CD4-positive, CD25-positive, alpha-beta regulatory T cell (primary cell): ENCODE measurements at regions not wholly inside any gene's neighbourhood (a gene's known extent, or its start where the extent isn't known, plus 50 kb on each side); places are given as distances from the start of the nearest gene placed in this dataset.

Source experiments
- ATAC-seq, 2 donors: fragments of 150-1000 bp; cut with Tn5 transposase; one replicate each; pipeline ENCODE4 v1.10.0; 2021; ENCODE audit warnings: low read depth in 2 of 2, moderate number of reproducible peaks in 2 of 2, moderate library complexity in 1 of 2
- DNase-seq, 3 donors: peaks; one replicate each; pipeline versions ENCODE4 v3.0.0 to v3.0.0-alpha.2; 2012 to 2022; ENCODE audit warnings: mixed read lengths in 1 of 3
- H3K27ac ChIP-seq: one replicate; pipeline ENCODE4 v1.7.0; 2013; ENCODE audit warnings: mild to moderate bottlenecking, low read length; ENCODE audit not compliant: insufficient read depth, poor library complexity, severe bottlenecking
- H3K27me3 ChIP-seq: one replicate; pipeline ENCODE4 v1.7.0; 2013; ENCODE audit warnings: low read length; ENCODE audit not compliant: control insufficient read depth, insufficient read depth
- H3K36me3 ChIP-seq: one replicate; pipeline ENCODE4 v1.7.0; 2013; ENCODE audit warnings: mild to moderate bottlenecking, low read length, moderate library complexity; ENCODE audit not compliant: control insufficient read depth, insufficient read depth
- H3K4me1 ChIP-seq: 2 replicates; pipeline ENCODE4 v1.7.0; 2013; ENCODE audit warnings: mild to moderate bottlenecking, low read length; ENCODE audit not compliant: insufficient read depth, control insufficient read depth, poor library complexity, severe bottlenecking
- H3K4me3 ChIP-seq: one replicate; pipeline ENCODE4 v1.7.0; 2013; ENCODE audit warnings: low read depth, mild to moderate bottlenecking, low read length, moderate library complexity
- H3K9me3 ChIP-seq, 2 experiments: 1 replicate in 1 of 2; 2 replicates in 1 of 2; pipeline ENCODE4 v1.7.0; 2013; ENCODE audit warnings: low read length in 2 of 2, mild to moderate bottlenecking in 1 of 2, moderate library complexity in 1 of 2; ENCODE audit not compliant: control insufficient read depth in 2 of 2
- H3K27ac Mint-ChIP-seq, 3 donors: one replicate each; pipeline ENCODE4 v1.8.0; 2020 to 2022; ENCODE audit warnings: mild to moderate bottlenecking in 3 of 3, mixed read lengths in 3 of 3, moderate library complexity in 2 of 3
- H3K27me3 Mint-ChIP-seq: one replicate; pipeline ENCODE4 v1.8.0; 2022; ENCODE audit warnings: mild to moderate bottlenecking, mixed read lengths
- H3K36me3 Mint-ChIP-seq: one replicate; pipeline ENCODE4 v1.8.0; 2020; ENCODE audit warnings: mixed read lengths
- H3K4me1 Mint-ChIP-seq, 4 donors: one replicate each; pipeline ENCODE4 v1.8.0; 2020 to 2022; ENCODE audit warnings: mixed read lengths in 4 of 4, mild to moderate bottlenecking in 1 of 4
- H3K4me3 Mint-ChIP-seq, 4 donors: one replicate each; pipeline ENCODE4 v1.8.0; 2020 to 2022; ENCODE audit warnings: mild to moderate bottlenecking in 4 of 4, mixed read lengths in 4 of 4, moderate library complexity in 3 of 4
- H3K9me3 Mint-ChIP-seq, 7 donors: one replicate each; pipeline ENCODE4 v1.8.0; 2020 to 2022; ENCODE audit warnings: mixed read lengths in 7 of 7, mild to moderate bottlenecking in 3 of 7, moderate library complexity in 2 of 7

- Histone ChIP-seq H3K9me3 (no peaks in the 10 kb centered on the region), H3K36me3 (no peaks in the 10 kb centered on the region), H3K4me3 (no peak overlapping the region), H3K27ac (no peak overlapping the region), H3K27me3 (no peaks in the 10 kb centered on the region), H3K4me1 (no peaks in the 10 kb centered on the region)
- ATAC-seq, result no peak
- H3K27ac Mint-ChIP-seq, result no peak overlapping the region
- no peaks in the 10 kb centered on the region for H3K36me3 Mint-ChIP-seq
- DNase-seq, result no peak
- no peak overlapping the region for H3K4me3 Mint-ChIP-seq
- no peaks in the 10 kb centered on the region for H3K27me3 Mint-ChIP-seq
- H3K9me3 Mint-ChIP-seq, result peaks cover 0 to 8% (median 0%) of the 10 kb centered on the region in 7 donors
- no peaks in the 10 kb centered on the region for H3K4me1 Mint-ChIP-seq
Observed at GRCh38 chrX:95585321-95585720, 1099.3 kb upstream of the DIAPH2 start.

- no peaks in the 10 kb centered on the region for H3K36me3 ChIP-seq
- Mint-ChIP-seq H3K27me3 (no peaks in the 10 kb centered on the region), H3K27ac (no peak overlapping the region), H3K36me3 (no peaks in the 10 kb centered on the region), H3K4me3 (no peak overlapping the region), H3K4me1 (no peaks in the 10 kb centered on the region), H3K9me3 (peaks cover 0 to 6% (median 3%) of the 10 kb centered on the region in 7 donors)
- no peak overlapping the region for H3K4me3 ChIP-seq
- H3K4me1 ChIP-seq, result no peaks in the 10 kb centered on the region
- no peak overlapping the region for H3K27ac ChIP-seq
- H3K27me3 ChIP-seq, result no peaks in the 10 kb centered on the region
- DNase-seq, result no peak
- no peak for ATAC-seq
- no peaks in the 10 kb centered on the region for H3K9me3 ChIP-seq
Observed at GRCh38 chrX:95612350-95612749, 1072.3 kb upstream of the DIAPH2 start.

DNA sequence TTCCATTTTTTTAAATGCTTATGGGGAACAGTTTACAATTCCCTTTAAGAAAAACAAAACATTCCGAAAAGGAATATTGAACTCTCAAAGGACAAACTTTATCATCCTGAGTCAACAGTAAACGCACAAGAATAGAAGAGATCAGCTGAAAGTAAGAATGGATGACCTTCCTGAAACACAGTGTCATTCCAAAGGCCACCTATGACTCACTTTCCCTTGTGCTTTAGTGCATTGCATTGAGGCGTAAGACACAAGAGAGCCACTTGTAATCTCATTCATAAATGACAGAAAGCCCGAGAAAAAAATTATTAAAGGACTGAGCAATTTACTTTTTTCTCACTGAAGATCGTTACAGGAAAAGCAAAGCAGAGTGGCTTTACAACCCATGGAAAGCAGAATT lies 1062.4 kb upstream of the DIAPH2 start:
- ATAC-seq (no peak), DNase-seq (no peak)
- H3K36me3 Mint-ChIP-seq, result no peaks in the 10 kb centered on the region
- H3K4me1 Mint-ChIP-seq, result no peaks in the 10 kb centered on the region
- H3K27me3 Mint-ChIP-seq, result no peaks in the 10 kb centered on the region
- H3K4me1 ChIP-seq, result no peaks in the 10 kb centered on the region
- H3K9me3 ChIP-seq, result peaks cover 0 to 2% of the 10 kb centered on the region in 2 experiments
- H3K27ac Mint-ChIP-seq, result no peak overlapping the region
- no peaks in the 10 kb centered on the region for H3K27me3 ChIP-seq
- no peak overlapping the region for H3K4me3 ChIP-seq
- H3K36me3 ChIP-seq, result no peaks in the 10 kb centered on the region
- H3K9me3 Mint-ChIP-seq, result peaks cover 0 to 6% (median 2%) of the 10 kb centered on the region in 7 donors
- H3K27ac ChIP-seq, result no peak overlapping the region
- H3K4me3 Mint-ChIP-seq, result no peak overlapping the region

GRCh38 chrX:95626748-95627147 lies 1057.9 kb upstream of the DIAPH2 start:
- Mint-ChIP-seq H3K4me1 (no peaks in the 10 kb centered on the region), H3K27me3 (no peaks in the 10 kb centered on the region), H3K9me3 (peaks cover 0 to 7% (median 0%) of the 10 kb centered on the region in 7 donors), H3K27ac (no peak overlapping the region), H3K36me3 (no peaks in the 10 kb centered on the region), H3K4me3 (no peak overlapping the region)
- Histone ChIP-seq H3K27me3 (no peaks in the 10 kb centered on the region), H3K4me1 (no peaks in the 10 kb centered on the region), H3K4me3 (no peak overlapping the region), H3K9me3 (peaks cover 0 to 3% of the 10 kb centered on the region in 2 experiments), H3K27ac (no peak overlapping the region), H3K36me3 (no peaks in the 10 kb centered on the region)
- ATAC-seq, result no peak
- DNase-seq, result no peak

- peaks cover 0 to 3% of the 10 kb centered on the region in 2 experiments for H3K9me3 ChIP-seq
- Mint-ChIP-seq H3K27ac (no peak overlapping the region), H3K27me3 (no peaks in the 10 kb centered on the region), H3K4me3 (no peak overlapping the region), H3K4me1 (no peaks in the 10 kb centered on the region), H3K36me3 (no peaks in the 10 kb centered on the region), H3K9me3 (peaks cover 0 to 5% (median under 1%) of the 10 kb centered on the region in 7 donors)
- H3K27ac ChIP-seq, result no peak overlapping the region
- no peaks in the 10 kb centered on the region for H3K27me3 ChIP-seq
- H3K4me1 ChIP-seq, result no peaks in the 10 kb centered on the region
- no peak for ATAC-seq
- no peak for DNase-seq
- no peak overlapping the region for H3K4me3 ChIP-seq
- no peaks in the 10 kb centered on the region for H3K36me3 ChIP-seq
Observed at GRCh38 chrX:95628796-95629195, 1055.8 kb upstream of the DIAPH2 start.

GRCh38 chrX:95629737-95630136 lies 1054.9 kb upstream of the DIAPH2 start:
- peaks cover 0 to 3% of the 10 kb centered on the region in 2 experiments for H3K9me3 ChIP-seq

DNA sequence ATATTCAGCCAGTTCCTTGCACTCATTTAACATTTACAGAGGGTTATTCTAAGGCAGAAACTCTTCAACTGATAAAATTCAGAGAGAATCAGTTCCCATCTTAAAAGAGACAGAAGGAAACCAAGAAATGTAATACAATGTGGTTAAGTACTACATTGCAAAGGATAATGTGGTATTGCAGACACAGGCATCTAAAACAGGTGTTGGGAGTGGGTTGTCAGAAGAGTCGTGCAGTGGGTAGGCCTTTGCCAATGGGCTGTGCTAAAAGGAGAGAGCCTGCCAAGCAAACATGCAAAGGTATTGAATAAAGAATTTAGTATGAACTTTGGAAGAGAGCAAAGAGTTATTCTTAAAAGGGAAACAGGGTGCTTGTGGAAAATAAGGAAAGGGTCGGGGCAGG lies 1044.4 kb upstream of the DIAPH2 start:
- DNase-seq (no peak), ATAC-seq (no peak)
- Mint-ChIP-seq H3K9me3 (peaks cover 0 to 7% (median 3%) of the 10 kb centered on the region in 7 donors), H3K27me3 (no peaks in the 10 kb centered on the region), H3K4me3 (no peak overlapping the region), H3K27ac (no peak overlapping the region), H3K4me1 (no peaks in the 10 kb centered on the region), H3K36me3 (no peaks in the 10 kb centered on the region)
- no peak overlapping the region for H3K27ac ChIP-seq
- H3K9me3 ChIP-seq, result no peaks in the 10 kb centered on the region
- H3K4me1 ChIP-seq, result no peaks in the 10 kb centered on the region
- H3K36me3 ChIP-seq, result no peaks in the 10 kb centered on the region
- H3K4me3 ChIP-seq, result no peak overlapping the region
- no peaks in the 10 kb centered on the region for H3K27me3 ChIP-seq

More at GRCh38 chrX:95629737-95630136, 1054.9 kb upstream of the DIAPH2 start:
- Histone ChIP-seq H3K4me1 (no peaks in the 10 kb centered on the region), H3K4me3 (no peak overlapping the region), H3K27ac (no peak overlapping the region), H3K36me3 (no peaks in the 10 kb centered on the region), H3K27me3 (no peaks in the 10 kb centered on the region)
- Mint-ChIP-seq H3K27ac (no peak overlapping the region), H3K4me3 (no peak overlapping the region), H3K9me3 (peaks cover 0 to 3% (median 0%) of the 10 kb centered on the region in 7 donors), H3K4me1 (no peaks in the 10 kb centered on the region), H3K27me3 (no peaks in the 10 kb centered on the region), H3K36me3 (no peaks in the 10 kb centered on the region)
- ATAC-seq (no peak), DNase-seq (no peak)

DNA sequence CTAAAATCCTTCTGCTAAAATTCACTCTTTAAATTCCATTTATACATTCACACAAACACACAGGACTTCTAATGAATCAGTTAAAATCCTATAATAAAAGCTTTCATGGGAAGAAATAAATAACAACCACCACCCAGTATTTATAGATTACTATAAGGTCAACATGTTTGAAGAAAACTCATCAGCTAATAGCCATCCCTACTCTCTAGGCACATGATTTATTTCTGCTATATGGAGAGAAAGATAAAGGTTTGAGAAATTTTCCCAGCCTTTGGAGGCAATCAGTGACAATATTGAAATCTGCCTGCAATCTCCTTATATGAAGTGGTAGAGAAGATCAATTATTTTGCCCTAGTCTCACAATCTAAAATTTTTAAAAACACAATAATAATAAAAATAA lies 1038.9 kb upstream of the DIAPH2 start:
- ATAC-seq, result no peak
- no peaks in the 10 kb centered on the region for H3K36me3 Mint-ChIP-seq
- no peaks in the 10 kb centered on the region for H3K27me3 Mint-ChIP-seq
- H3K4me1 Mint-ChIP-seq, result no peaks in the 10 kb centered on the region
- no peaks in the 10 kb centered on the region for H3K36me3 ChIP-seq
- peaks cover 0 to 5% (median 2%) of the 10 kb centered on the region in 7 donors for H3K9me3 Mint-ChIP-seq
- H3K4me3 ChIP-seq, result no peak overlapping the region
- no peaks in the 10 kb centered on the region for H3K9me3 ChIP-seq
- H3K27ac ChIP-seq, result no peak overlapping the region
- H3K27ac Mint-ChIP-seq, result no peak overlapping the region
- DNase-seq, result no peak
- no peaks in the 10 kb centered on the region for H3K4me1 ChIP-seq
- H3K4me3 Mint-ChIP-seq, result no peak overlapping the region
- no peaks in the 10 kb centered on the region for H3K27me3 ChIP-seq
